DND-41 (cell line): ENCODE measurements at regions not wholly inside any gene's neighbourhood (a gene's known extent, or its start where the extent isn't known, plus 50 kb on each side); places are given as distances from the start of the nearest gene placed in this dataset.

Experiments used
- ATAC-seq: fragments of 200-7000 bp; cut with Tn5 transposase; 3 replicates; pipeline ENCODE4 v1.9.1; 2021; ENCODE audit warnings: low read depth; ENCODE audit not compliant: insufficient read depth
- DNase-seq: peaks from one replicate; pipeline ENCODE4 v3.0.0-alpha.2; 2020
- H2AFZ ChIP-seq: 2 replicates; pipeline ENCODE4 v1.6.0; 2012; ENCODE audit warnings: low read depth, low read length
- H3K27ac ChIP-seq: 2 replicates; pipeline ENCODE4 v1.5.1; 2012; ENCODE audit warnings: low read length, inconsistent platforms
- H3K27me3 ChIP-seq: fragments of 200-600 bp; sonication (generic); 2 replicates; pipeline ENCODE4 v1.6.0; 2012; ENCODE audit warnings: low read length, mild to moderate bottlenecking, inconsistent platforms; ENCODE audit not compliant: insufficient read depth, poor library complexity
- H3K36me3 ChIP-seq: 2 replicates; pipeline ENCODE4 v1.5.1; 2012; ENCODE audit warnings: low read length, inconsistent platforms; ENCODE audit not compliant: insufficient read depth
- H3K4me1 ChIP-seq: 2 replicates; pipeline ENCODE4 v1.5.1; 2012; ENCODE audit warnings: mild to moderate bottlenecking, low read length; ENCODE audit not compliant: insufficient read depth
- H3K4me2 ChIP-seq: 2 replicates; pipeline ENCODE4 v1.6.0; 2012; ENCODE audit warnings: mild to moderate bottlenecking, moderate library complexity, low read length, inconsistent platforms; ENCODE audit not compliant: insufficient read depth
- H3K4me3 ChIP-seq, 2 experiments: fragments of 200-600 bp in 1 of 2; shearing (Covaris generic) in 1 of 2; 2 replicates each; pipeline ENCODE4 v1.5.1; 2012 to 2016; ENCODE audit warnings: inconsistent platforms in 2 of 2, low read length in 2 of 2, mild to moderate bottlenecking in 2 of 2, low read depth in 1 of 2, moderate library complexity in 1 of 2
- H3K79me2 ChIP-seq: 2 replicates; pipeline ENCODE4 v1.6.0; 2012; ENCODE audit warnings: low read length, inconsistent platforms; ENCODE audit not compliant: insufficient read depth
- H3K9ac ChIP-seq: 2 replicates; pipeline ENCODE4 v1.6.0; 2012; ENCODE audit warnings: low read depth, mild to moderate bottlenecking, inconsistent platforms, low read length, moderate library complexity
- H3K9me3 ChIP-seq: 2 replicates; pipeline ENCODE4 v1.5.1; 2012; ENCODE audit warnings: low read length, moderate library complexity, mild to moderate bottlenecking, inconsistent platforms; ENCODE audit not compliant: insufficient read depth, severe bottlenecking
- H4K20me1 ChIP-seq: 2 replicates; pipeline ENCODE4 v1.6.0; 2012; ENCODE audit warnings: low read length; ENCODE audit not compliant: insufficient read depth
- CTCF ChIP-seq: IDR thresholded peaks from 2 replicates; pipeline ENCODE4 v1.5.1; 2012; ENCODE audit warnings: borderline replicate concordance, low read length, moderate library complexity, mild to moderate bottlenecking; ENCODE audit not compliant: poor library complexity, severe bottlenecking; ENCODE audit errors: extremely low read depth
- EZH2 ChIP-seq: IDR thresholded peaks from 3 replicates; pipeline ENCODE4 v1.6.1; 2012; ENCODE audit warnings: borderline replicate concordance, low read depth, mild to moderate bottlenecking, moderate library complexity, low read length, inconsistent platforms; ENCODE audit not compliant: severe bottlenecking

GRCh38 chr4:12270546-12270945 is 841.9 kb upstream of the HS3ST1 start:
- Histone ChIP-seq H3K4me3 (no peak overlapping the region), H3K9ac (no peak overlapping the region), H3K27ac (no peak overlapping the region), H3K4me2 (no peak overlapping the region), H3K79me2 (no peaks in the 10 kb centered on the region), H3K27me3 (no peaks in the 10 kb centered on the region), H4K20me1 (no peaks in the 10 kb centered on the region), H3K9me3 (no peaks in the 10 kb centered on the region), H3K36me3 (no peaks in the 10 kb centered on the region), H2AFZ (no peak overlapping the region), H3K4me1 (no peaks in the 10 kb centered on the region)
- TF ChIP-seq CTCF (no peak), EZH2 (no peak)
- no peak for DNase-seq
- no peak for ATAC-seq

- DNase-seq (no peak), ATAC-seq (no peak)
- Histone ChIP-seq H3K4me1 (no peaks in the 10 kb centered on the region), H3K9ac (no peak overlapping the region), H3K4me3 (no peak overlapping the region), H3K36me3 (no peaks in the 10 kb centered on the region), H4K20me1 (no peaks in the 10 kb centered on the region), H3K9me3 (no peaks in the 10 kb centered on the region), H3K27ac (no peak overlapping the region), H3K79me2 (no peaks in the 10 kb centered on the region), H2AFZ (no peak overlapping the region), H3K27me3 (no peaks in the 10 kb centered on the region), H3K4me2 (no peak overlapping the region)
- TF ChIP-seq CTCF (no peak), EZH2 (no peak)
These were observed 836.9 kb upstream of the HS3ST1 start for GRCh38 chr4:12265554-12265953.

GRCh38 chr4:12260453-12260852 is 831.8 kb upstream of the HS3ST1 start:
- Histone ChIP-seq H2AFZ (no peak overlapping the region), H3K9ac (no peak overlapping the region), H3K4me2 (no peak overlapping the region), H3K36me3 (no peaks in the 10 kb centered on the region), H3K27ac (no peak overlapping the region), H3K9me3 (no peaks in the 10 kb centered on the region), H3K4me3 (no peak overlapping the region), H3K4me1 (no peaks in the 10 kb centered on the region), H3K79me2 (no peaks in the 10 kb centered on the region), H4K20me1 (no peaks in the 10 kb centered on the region), H3K27me3 (no peaks in the 10 kb centered on the region)
- TF ChIP-seq CTCF (no peak), EZH2 (no peak)
- no peak for DNase-seq
- no peak for ATAC-seq

- H3K27me3 ChIP-seq = no peaks in the 10 kb centered on the region
- H3K27ac ChIP-seq = no peak overlapping the region
- H2AFZ ChIP-seq = no peak overlapping the region
- ATAC-seq (no peak), DNase-seq (no peak)
- no peaks in the 10 kb centered on the region for H3K79me2 ChIP-seq
- TF ChIP-seq EZH2 = no peak
- no peak for TF ChIP-seq CTCF
- no peak overlapping the region for H3K4me2 ChIP-seq
- H3K9me3 ChIP-seq = no peaks in the 10 kb centered on the region
- no peaks in the 10 kb centered on the region for H3K36me3 ChIP-seq
- no peaks in the 10 kb centered on the region for H4K20me1 ChIP-seq
- no peak overlapping the region for H3K4me3 ChIP-seq
- H3K4me1 ChIP-seq = no peaks in the 10 kb centered on the region
- no peak overlapping the region for H3K9ac ChIP-seq
These were observed 816.3 kb upstream of the HS3ST1 start for GRCh38 chr4:12244973-12245372.
